LoVo (cell line): ENCODE measurements at regions not wholly inside any gene's neighbourhood (a gene's known extent, or its start where the extent isn't known, plus 50 kb on each side); places are given as distances from the start of the nearest gene placed in this dataset.
A peak's percentile ranks its signal among the peaks of the same experiment; 100 is the strongest.
"Not testable (repeated sequence)": the region's sequence is repeated elsewhere in the genome, so short reads cannot be mapped to it uniquely, and the experiment has no call there.

ENCODE experiments used
- DNase-seq: peaks from one replicate; pipeline ENCODE4 v3.0.0-alpha.2; 2016; ENCODE audit warnings: low spot score

DNA sequence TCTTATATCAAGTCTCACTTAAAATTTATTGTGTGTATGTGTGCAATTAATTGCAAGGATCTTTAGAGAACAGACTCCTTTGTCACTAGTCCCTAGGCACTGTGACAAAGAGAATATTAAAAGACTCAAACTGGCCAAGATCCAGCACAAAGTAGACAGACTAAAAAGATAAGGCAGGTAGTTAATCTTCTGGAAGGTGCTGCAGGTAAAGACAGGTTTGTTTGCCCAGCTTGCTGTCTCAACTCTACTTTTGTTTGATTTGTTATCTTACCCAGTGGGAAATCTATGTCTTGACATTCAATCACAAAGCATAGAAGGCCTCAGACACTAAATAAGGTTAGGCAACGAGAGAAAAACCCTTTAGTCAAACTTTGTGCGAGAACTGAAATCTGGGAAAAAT lies 807.9 kb upstream of the LRRN3 start:
- DNase-seq = no peak

GRCh38 chr7:110291430-110291829 lies 799.5 kb upstream of the LRRN3 start:
- DNase-seq = no peak

GRCh38 chr7:110296321-110296720 lies 794.6 kb upstream of the LRRN3 start:
- DNase-seq = no peak

DNA sequence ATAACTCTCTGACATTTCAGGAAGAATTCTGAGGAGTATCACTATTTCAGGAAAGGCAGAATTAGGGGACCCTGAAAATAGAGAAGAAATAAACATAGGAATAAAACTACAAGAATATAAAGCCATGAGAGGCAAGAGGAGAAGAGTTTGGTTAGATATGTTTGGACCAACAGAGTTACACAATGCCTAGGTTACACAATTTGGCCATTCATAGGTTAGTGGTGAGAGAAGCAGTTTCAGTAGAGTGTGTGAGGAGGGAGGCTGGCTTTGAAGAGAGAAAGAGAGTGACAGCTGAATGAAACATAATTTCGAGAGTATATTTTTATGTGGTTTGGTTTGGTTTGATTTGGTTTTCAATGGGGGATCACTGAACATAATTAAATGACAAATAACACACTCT lies 783.2 kb upstream of the LRRN3 start:
- DNase-seq = no peak

- DNase-seq = no peak
Observed at GRCh38 chr7:110308791-110309190, 782.1 kb upstream of the LRRN3 start.

- no peak for DNase-seq
Observed at GRCh38 chr7:110309941-110310340, 781.0 kb upstream of the LRRN3 start.

- no peak for DNase-seq
Observed at GRCh38 chr7:110311556-110311955, 779.4 kb upstream of the LRRN3 start.

- DNase-seq = no peak
Observed at GRCh38 chr7:110317541-110318265, 773.2 kb upstream of the LRRN3 start.

DNA sequence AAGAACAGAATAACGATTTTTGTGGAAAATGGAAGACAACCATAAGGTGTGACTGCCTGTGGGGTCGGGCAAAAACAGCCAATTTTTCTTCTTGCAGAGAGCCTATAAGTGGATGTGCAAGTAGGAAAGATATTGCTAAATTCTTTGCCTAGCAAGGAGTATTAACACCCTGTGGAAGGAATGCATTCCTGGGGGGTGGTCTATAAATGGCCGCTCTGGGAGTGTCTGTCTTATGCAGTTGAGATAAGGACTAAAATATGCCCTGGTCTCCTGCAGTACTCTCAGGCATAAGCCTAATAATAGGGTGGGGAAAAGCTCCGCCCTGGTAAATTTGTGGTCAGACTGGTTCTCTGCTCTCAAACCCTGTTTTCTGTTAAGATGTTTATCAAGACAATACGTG lies 770.6 kb upstream of the LRRN3 start:
- not testable (repeated sequence) for DNase-seq

- DNase-seq = no peak
Observed at GRCh38 chr7:110322796-110323195, 768.1 kb upstream of the LRRN3 start.

GRCh38 chr7:110326966-110327365 lies 764.0 kb upstream of the LRRN3 start:
- DNase-seq = no peak

GRCh38 chr7:110336423-110336822 lies 754.5 kb upstream of the LRRN3 start:
- no peak for DNase-seq

GRCh38 chr7:110337646-110338045 lies 753.3 kb upstream of the LRRN3 start:
- DNase-seq = no peak

DNA sequence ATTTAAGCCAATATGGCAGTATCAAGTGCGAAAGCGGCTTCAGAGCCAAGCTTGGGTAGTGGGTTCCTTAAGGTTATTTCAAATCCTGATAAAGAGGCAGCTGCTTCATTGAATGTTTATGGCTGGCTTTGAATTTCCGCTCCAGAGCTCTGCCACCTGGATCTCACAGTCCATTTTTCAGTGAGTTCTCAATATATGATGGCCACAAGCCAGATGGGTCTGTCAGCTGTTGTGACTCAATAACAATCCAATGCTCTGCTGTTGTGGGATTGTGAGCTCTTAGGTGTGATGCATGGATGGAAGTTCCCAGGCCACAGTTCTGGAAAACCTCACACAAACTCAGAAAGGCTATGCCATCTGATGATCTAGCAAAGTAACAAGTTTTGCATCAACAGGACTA lies 743.8 kb upstream of the LRRN3 start:
- DNase-seq = no peak

GRCh38 chr7:110356438-110356837 lies 734.5 kb upstream of the LRRN3 start:
- no peak for DNase-seq

DNA sequence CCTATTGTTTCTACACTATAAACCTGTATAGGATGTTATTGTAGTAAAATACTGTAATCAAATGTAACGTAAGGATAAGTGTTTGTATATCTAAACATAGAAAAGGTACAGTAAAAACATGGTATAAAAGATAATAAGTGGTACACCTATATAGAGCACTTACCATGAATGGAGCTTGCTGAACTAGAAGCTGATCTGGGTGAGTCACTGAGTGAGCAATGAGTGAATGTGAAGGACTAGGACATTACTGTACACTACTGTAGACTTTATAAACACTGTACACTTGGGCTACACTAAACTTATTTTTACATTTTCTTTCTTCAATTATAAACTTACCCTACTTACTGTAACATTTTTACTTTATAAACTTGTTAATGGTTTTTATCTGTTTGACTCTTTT lies 732.9 kb upstream of the LRRN3 start:
- DNase-seq = no peak

DNA sequence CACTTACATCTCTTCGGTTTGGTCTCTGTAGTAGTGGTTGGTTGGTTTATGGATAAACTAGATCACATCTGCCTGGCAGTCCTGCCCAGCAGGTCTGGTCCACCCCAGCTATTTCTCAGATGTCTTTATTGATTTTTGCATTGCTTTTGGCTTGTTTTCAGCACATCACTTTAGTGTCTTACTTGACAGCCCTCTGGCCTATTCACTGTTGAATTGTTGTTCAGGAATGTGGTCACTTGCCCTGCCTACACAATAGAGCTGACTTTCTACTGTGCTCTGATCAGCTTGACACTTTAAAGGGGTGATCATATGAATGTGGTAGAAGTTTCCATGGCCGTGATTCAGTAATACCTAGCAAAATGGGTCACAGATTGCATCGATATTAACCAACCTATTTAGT lies 719.2 kb upstream of the LRRN3 start:
- DNase-seq = no peak

DNA sequence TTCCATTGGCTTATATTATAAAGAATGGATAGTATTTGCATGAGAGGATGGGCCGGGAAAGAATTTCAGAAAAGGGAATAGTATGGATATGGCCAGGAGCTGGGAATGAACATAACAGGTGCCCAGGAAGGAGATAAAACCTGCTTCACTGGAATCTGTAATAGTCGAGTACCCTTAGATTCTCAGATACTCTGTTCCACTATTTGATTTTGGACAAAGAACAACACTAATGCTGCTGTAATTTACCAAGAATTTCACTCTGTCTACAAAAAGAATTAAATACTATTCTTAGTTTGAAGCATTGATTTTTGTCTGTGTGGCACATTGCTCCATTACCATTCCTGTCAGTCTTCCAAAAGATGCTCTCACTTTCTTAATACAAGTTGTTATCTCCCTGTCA lies 718.2 kb upstream of the LRRN3 start:
- no peak for DNase-seq

- DNase-seq = no peak
Observed at GRCh38 chr7:110373416-110373815, 717.5 kb upstream of the LRRN3 start.

DNA sequence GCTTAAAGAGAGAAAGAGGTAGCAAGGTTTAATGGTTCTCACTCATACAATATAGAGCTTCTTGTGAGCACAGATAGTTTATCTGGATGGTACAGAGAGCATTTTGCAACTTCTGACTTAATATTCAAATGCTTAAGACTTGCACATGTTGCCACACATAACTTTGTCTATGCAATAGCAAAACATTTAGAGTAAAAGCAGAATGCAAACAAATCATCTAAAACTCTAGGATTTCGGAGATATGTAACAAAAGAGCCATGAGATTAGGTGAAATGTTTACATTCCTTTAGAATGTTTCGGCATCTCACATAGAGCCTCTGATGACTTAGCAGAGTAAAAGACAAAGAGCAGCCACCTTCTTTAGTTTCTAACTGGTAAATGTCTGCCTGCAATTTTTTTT lies 717.1 kb upstream of the LRRN3 start:
- no peak for DNase-seq

GRCh38 chr7:110375068-110375467 lies 715.9 kb upstream of the LRRN3 start:
- DNase-seq = no peak

GRCh38 chr7:110382736-110383135 lies 708.2 kb upstream of the LRRN3 start:
- DNase-seq = no peak

GRCh38 chr7:110386006-110386405 lies 704.9 kb upstream of the LRRN3 start:
- DNase-seq = no peak

- DNase-seq = peak; percentile 83
Observed at GRCh38 chr7:110386913-110387312, 704.0 kb upstream of the LRRN3 start.

- DNase-seq = no peak
Observed at GRCh38 chr7:110387689-110388088, 703.2 kb upstream of the LRRN3 start.
